GM12875 (cell line): ENCODE measurements at regions not wholly inside any gene's neighbourhood (a gene's known extent, or its start where the extent isn't known, plus 50 kb on each side); places are given as distances from the start of the nearest gene placed in this dataset.

Experiments
- H3K4me3 ChIP-seq: one replicate; pipeline ENCODE4 v1.5.1; 2011; ENCODE audit warnings: low read depth, low read length, control low read depth
- CTCF ChIP-seq: IDR thresholded peaks from 2 replicates; pipeline ENCODE4 v1.5.1; 2011; ENCODE audit warnings: low read depth, mild to moderate bottlenecking, control low read depth, inconsistent platforms, low read length, moderate library complexity, borderline replicate concordance; ENCODE audit not compliant: insufficient read depth

GRCh38 chr2:59570818-59571217, 982.6 kb downstream of the BCL11A start:
- TF ChIP-seq CTCF, result no peak
- no peak overlapping the region for H3K4me3 ChIP-seq

DNA sequence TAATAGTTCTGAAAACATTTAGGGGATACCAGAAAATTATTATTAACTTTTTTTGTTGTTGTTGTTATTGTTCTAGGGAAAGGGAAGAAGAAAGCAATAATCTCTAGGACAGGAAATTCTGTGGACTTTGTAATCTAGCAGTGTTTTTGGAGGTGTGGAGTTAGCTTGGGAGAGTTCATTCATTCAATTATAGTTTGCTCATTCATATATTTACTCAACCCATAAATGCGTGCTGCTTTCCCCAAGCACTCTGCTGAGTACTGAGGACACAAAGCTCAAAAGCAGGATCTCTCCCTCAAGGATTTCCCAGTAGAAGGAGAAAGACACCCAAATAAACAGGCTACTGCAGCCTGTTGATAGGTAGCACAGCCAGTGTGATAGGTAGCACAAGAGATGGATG, 984.3 kb downstream of the BCL11A start:
- H3K4me3 ChIP-seq, result no peak overlapping the region
- no peak for TF ChIP-seq CTCF

DNA sequence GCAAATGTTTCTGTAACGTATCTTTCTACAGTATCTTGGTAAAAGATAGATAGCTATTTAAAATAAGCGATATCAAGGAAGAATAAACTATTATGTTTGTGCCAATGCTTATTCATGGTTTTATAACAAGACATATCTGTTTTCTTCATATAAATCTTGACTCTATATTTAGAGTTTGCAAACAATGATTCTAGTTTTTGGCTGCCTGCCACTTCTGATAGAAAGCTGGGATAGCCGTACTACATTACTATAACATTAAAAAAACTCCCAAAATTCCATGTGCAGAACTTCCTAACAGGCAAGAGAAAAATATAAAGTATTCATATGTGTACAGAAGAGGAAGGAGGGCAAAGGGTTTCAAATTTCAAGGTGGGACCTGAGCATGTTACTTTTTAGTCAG, 985.0 kb downstream of the BCL11A start:
- no peak overlapping the region for H3K4me3 ChIP-seq
- no peak for TF ChIP-seq CTCF

- TF ChIP-seq CTCF, result no peak
- H3K4me3 ChIP-seq, result no peak overlapping the region
Observed at GRCh38 chr2:59567151-59567550, 986.3 kb downstream of the BCL11A start.

GRCh38 chr2:59566739-59567138, 986.7 kb downstream of the BCL11A start:
- H3K4me3 ChIP-seq, result no peak overlapping the region
- no peak for TF ChIP-seq CTCF

GRCh38 chr2:59561281-59561680, 992.2 kb downstream of the BCL11A start:
- H3K4me3 ChIP-seq, result no peak overlapping the region
- no peak for TF ChIP-seq CTCF

DNA sequence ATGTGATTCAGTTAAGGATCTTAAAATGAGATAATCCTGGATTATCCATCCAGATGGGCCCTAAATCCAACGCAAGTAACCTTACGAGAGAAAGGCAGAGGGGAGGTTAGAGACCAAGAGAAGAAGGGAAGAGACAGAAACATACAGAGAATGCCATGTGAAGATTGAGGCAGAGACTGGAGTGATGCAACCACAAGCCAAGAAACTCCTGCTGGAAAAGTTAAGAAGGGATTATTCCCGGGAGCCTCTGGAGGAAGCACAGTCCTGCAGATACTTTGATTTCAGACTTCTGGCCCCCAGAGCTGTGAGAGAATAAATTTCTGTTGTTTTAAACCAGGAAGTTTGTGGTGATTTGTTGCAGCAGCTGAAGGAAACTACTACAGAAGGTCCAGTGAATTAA, 992.7 kb downstream of the BCL11A start:
- no peak overlapping the region for H3K4me3 ChIP-seq

More for the DNA sequence above, 992.7 kb downstream of the BCL11A start:
- no peak for TF ChIP-seq CTCF
